PC-3 (cell line): ENCODE measurements at regions not wholly inside any gene's neighbourhood (a gene's known extent, or its start where the extent isn't known, plus 50 kb on each side); places are given as distances from the start of the nearest gene placed in this dataset.

Source experiments
- CTCF ChIP-seq: fragments of 300-600 bp; sonication (generic); conservative IDR thresholded peaks from 2 replicates; pipeline ENCODE4 v1.5.1; 2017; ENCODE audit warnings: antibody characterized with exemption, low read depth, mild to moderate bottlenecking, low read length
- EZH2phosphoT487 ChIP-seq: fragments of 300-600 bp; sonication (generic); IDR thresholded peaks from 2 replicates; pipeline ENCODE4 v1.6.1; 2018; ENCODE audit warnings: mild to moderate bottlenecking, antibody characterized with exemption, low read length, borderline replicate concordance

- TF ChIP-seq CTCF: no peak
- TF ChIP-seq EZH2phosphoT487: no peak
Measured at GRCh38 chr1:194709439-194709838, 1523.0 kb upstream of the B3GALT2 start.
